NCI-H446 (cell line): ENCODE measurements at regions not wholly inside any gene's neighbourhood (a gene's known extent, or its start where the extent isn't known, plus 50 kb on each side); places are given as distances from the start of the nearest gene placed in this dataset.
A peak's percentile ranks its signal among the peaks of the same experiment; 100 is the strongest.

ENCODE experiments used
- DNase-seq, 2 experiments: peaks; one replicate each; lab custom pipeline; 2025; lab: John Stamatoyannopoulos, UW

DNA sequence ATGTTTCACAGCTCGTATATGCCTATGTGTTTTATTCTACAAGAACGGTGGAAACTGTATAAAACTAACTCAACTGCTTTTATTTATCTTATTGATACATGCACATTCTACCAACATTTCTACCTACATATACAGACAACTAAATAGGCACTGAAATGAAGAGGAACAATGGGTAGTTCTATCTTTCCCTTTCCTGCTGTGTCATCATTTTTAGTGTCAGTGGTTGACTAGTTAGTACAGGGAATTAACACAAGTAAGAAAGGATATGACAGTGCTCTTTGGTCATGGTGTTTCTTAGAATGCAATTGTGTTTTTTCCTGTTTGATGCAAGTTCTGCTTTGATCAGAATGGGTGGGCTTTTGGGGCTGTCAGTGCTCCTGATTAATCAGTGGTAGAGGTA lies 293.8 kb upstream of the CTSO start:
- no peak for DNase-seq

DNA sequence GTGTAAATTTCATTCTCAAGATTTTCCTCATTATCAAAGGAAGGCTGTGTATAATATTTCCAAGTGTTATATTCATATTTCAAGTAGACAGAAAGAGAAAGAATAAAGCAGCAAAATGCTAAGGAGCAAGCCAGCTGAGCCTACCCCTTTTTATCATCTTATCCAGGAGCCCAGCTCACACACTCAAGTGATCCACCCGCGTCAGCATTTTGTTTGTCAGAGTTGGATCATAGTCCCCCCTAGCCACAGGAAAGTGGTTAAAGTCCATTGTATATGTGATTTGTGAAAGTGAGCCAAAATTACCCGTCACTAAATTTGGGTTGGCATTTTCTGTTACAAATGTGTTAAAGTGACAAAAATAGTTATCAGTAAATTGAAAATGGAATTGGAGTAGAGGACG lies 289.3 kb upstream of the CTSO start:
- no peak for DNase-seq

DNA sequence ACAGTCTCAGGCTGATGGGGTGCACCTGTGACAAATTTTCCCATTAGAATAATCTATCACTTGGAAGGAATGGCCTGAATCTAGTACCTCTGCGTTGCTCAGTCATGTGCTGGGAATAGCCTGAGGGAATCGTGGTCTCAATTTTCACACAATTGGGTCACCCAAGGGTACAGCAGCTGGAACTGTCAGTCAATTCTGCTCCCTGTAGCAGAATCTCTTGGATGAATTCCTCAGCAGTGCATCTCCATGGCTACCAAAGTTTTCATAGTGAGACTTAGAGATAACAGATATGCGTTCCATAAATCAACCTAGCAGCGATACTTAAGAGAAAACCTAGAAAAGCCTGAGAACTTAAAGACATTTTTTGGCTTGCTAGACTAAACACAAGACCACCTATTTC lies 288.7 kb upstream of the CTSO start:
- DNase-seq, result no peak

DNA sequence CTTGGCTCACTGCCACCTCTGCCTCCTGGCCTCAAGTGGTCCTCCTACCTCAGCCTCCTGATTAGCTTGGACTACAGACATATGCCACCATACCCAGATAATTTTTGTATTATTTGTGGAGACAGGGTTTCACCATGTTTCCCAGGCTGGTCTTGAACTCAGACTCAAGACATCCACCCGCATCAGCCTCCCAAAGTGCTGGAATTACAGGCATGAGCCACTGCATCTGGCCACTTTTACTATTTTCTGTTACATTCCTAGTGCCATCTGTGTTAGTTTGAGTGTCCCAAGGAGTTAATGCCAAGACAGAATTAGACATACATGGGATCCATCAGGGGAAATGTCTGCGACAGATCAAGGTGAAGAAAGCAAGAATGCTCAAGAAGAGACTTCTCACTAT lies 288.2 kb upstream of the CTSO start:
- no peak for DNase-seq

DNA sequence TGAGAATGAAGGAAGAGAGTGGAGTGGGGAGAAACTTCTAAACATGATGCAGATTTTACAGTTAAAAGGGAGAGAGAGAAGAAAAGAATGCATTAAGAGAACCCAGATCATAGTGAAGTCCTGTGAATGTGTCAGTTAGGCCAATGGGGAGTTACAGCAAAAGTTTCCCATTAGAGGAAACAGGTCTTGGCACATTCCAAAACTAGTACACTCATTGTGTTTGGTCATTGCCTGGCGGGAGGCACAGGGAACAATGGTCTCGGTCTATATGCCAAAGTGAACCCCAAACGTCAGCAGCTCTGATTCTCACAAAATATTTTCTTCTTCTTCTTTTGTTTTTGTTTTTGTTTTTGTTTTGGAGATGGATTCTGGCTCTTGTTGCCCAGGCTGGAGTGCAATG lies 284.5 kb upstream of the CTSO start:
- DNase-seq, result no peak

DNA sequence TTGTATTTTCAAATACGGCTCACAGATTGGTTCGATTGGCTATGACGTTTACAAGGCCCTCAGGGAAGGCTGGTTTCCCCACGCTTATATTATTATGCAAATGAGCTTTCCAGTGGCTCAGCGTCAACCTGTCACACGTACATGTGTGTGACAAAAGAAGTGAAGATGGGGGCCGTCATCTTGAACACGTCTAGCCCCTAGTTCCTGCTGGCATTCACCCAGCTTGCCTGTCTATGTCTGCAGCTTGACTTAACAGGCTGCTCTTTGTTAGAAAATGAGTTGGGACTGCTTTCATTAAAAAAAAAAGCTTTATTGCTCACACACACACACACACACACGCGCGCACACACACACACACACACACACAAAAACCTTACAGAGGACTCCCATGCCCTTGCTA lies 283.6 kb upstream of the CTSO start:
- no peak for DNase-seq

DNA sequence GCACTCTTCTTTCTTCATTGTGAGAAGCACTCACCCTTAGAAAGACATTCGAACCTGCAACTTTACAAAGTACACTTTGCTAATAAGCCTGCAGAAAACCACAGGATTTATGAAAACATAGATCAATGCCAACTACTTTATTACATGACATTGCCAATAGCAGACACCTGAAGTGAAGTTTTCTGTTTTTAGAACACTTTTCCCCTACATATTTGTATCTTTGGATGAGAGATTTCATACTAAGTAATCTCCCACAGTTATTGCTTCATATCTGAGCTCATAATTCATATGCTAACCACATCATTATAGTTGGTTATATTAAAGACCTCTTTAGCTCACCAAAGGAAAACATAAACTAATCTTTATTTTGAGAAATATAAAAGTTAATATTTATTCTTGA lies 276.5 kb upstream of the CTSO start:
- no peak for DNase-seq

DNA sequence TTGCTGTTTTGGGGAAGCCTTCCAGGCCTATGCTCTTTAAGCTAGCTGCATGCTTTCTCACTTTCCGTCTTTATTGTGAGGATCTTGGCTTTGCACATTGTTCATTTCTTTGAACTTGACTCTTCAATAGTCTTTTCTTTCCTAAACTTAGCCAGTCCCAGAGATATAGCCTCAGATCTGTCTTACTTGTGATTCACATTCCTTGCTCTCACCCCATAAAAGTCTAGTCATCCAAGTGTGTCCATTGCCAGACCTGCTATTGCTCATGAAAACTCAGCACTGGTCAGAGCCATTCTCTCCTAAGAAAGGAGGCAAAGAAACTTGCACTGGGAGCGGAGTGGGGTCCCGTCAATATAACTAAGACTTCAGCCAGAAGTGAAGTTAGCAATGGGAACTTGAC lies 275.0 kb upstream of the CTSO start:
- DNase-seq, result no peak

DNA sequence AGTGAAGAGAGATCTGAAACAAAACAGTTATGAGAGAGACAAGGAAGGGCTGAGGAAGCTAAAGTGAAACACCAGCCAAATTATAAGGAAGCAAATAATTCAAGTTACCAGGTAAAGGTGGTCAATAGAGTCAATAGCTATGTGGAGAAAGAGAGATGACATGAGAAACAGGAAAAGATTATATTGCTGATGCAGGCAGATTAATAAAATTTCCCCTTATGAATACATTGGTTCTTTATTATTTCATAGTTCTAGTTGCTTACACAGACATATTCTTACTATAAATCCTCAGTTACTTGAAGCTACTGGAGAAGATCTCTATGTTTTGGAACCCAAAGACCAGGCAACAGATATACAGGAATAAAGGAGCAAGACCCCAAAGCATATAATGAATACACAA lies 273.7 kb upstream of the CTSO start:
- DNase-seq, result no peak

DNA sequence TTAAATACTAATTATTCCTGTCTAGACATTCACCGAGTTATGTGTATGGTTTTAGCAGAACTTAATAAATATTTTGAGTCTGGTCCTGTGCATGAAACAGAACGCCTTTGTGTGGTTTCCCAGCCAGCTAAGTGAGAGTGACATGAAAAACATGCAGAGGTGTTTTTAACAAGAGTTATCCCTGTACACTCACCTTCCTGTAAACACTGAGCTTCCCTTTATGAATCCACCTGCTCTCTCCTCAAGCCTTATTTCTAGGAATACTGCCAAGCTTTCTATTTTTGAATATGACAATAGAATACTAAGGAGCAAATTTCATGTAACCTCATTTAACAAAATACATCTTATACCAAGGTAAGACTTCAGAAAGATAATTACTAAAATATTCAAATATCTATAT lies 270.3 kb upstream of the CTSO start:
- no peak for DNase-seq

DNA sequence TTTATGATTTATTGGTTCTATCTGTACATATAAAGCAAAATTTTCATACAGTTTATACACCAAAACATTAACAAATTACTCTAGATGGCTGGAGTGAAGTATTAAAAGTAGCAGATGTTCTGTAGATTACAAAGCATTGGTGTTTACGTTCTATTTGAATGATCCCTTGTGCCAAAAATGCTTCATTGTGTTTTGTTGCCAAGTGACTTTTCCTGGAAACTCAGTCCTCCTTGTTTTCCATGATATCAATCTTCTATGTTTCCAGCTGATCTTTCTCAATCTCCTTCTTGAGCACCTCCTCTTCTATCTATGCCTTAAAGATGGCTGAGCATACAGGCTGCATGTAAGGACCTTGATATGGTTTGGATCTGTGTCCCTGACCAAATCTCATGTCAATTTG lies 263.6 kb upstream of the CTSO start:
- DNase-seq, result no peak

DNA sequence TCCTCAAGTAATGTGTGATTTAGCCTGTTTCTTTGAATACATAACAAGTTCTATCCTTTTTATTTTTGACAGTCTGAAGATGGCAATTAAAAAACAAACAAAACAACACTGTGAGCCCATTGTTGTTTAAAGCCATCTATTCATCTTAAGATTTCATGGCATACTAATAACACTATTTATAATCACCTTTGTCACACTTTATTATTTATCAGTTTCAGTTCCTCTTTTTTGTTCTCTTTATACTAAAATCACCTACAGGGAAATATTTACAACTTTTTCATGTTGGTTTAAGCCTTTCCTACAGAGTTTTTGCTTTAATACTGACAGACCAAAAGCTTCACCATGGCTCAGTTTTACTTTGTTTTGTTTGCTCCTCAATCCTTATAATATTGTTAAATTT lies 247.4 kb upstream of the CTSO start:
- no peak for DNase-seq

DNA sequence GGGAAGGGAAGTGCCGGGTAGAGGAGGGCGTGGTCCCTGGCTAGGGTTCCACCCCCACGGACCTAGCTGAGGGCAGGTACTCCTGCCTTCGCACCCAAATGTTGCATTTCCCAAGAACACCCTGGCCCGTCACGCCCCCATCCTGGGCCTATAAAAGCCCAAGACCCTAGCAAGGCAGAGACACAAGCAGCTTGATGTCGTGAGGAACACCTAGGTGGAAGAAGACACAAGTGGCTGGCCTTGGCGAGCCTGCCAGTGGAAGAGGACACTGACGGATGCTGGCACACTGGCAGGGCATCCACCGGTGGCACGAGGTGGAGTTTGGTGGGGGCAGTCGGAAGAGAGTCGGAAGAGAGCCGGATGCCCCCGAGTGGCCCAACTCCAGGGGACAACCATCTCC lies 244.8 kb upstream of the CTSO start:
- DNase-seq, result no peak

DNA sequence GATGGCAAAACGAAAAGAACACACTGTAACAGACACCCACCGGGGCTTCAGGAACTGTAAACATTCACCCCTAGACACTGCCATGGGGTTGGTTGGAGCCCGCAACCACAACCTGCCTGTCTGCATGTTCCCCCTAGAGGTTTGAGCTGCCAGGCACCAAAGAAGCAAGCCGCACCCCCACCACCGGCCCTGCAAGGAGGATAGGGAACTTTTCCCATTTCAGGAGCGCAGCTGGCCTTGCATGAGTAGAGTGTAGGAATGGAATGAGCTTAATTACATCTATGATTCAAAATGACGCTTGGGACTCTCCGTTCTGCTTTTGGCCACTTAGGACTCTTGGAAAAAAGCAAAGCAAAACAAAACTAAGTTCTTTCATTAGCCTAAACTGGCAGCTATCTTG lies 243.6 kb upstream of the CTSO start:
- DNase-seq, result no peak

DNA sequence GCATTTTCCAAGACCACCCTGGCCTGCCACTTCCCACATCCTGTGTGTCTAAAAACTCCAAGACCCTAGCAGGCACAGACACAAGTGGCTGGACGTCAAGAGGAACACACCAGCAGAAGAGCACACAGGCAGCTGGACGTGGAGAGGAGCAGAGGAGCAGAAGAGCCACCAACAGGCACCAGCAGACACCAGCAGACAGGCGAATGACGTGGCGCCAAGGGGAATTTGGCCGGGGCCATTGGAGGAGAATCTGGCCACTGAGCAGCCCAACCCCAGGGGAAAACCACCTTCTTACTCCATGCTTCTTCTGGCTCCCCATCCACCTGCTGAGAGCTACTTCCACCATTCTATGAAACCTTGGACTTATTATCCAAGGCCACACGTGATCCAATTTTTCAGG lies 243.1 kb upstream of the CTSO start:
- DNase-seq, result no peak

DNA sequence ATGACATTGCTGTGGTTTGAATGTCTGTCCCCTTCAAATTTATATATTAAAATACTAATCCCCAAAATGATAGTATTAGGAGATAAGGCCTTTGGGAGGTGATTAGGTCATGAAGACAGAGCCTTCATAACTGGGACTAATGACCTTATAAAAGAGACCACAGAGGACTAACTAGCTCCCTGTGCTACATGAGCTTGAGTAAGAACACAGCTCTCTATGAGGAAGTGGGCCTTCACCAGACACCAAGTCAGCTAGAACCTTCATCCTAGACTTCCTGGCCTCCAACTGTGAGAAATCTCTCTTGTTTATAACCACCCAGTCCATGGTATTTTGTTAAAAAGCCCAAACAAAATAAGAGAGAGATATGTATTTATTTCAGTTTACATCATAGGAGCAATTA lies 242.2 kb upstream of the CTSO start:
- no peak for DNase-seq

DNA sequence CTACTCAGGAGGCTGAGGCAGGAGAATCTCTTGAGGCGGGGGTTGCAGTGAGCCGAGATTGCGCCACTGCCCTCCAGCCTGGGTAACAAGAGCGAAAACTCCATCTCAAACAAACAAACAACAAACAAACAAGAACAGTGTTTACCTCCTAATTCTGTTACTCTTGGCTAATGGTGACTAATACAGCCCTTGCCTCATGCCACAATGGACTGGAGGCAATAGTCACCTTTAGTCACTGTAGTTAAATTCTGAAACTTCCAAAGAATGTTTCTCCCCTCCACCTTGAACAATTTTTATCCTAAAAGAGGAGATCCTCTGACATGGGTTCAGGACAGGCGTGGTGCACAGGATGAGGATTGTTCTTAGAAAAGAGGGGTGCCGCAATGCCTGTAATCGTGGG lies 241.2 kb upstream of the CTSO start:
- DNase-seq, result no peak

DNA sequence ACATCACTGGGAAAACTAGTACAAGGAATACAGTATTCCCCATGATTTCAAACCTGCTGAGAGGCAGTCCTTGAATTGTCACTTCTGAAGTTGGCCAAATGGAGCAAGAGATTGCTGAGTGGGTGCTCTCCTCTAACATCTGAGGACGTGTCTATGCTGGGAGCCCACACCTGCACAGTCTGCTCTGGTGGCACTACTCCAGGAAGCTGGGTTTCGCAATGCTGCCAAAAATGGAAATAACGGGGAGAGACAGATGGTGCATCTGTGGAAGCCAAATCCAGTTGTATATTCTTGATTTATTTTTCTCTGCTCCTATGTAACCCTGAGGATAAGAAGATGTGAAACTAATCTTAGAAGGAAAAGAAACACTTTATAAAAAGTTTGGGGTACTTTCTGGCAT lies 240.1 kb upstream of the CTSO start:
- peak; percentile 79 to 91 for DNase-seq

DNA sequence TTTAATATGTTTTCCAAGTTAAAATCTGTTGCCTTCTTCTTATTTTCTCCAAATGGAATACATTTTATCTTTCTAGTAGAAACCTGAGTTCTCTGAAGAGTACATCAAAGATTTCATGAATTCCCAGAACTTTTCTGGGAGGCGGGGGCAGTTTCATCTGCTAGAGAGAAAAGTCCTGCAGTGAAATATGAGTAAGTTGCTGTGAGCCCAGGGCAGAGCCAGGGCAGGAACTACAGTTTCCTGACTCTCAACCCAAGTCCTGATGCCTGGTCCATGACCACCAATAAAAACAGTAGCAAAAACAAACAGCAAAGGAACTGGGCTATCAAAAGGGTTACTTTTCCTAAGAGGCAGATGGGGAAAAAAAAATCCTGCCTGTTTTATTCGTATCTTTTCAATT lies 239.4 kb upstream of the CTSO start:
- peak in 1 of 2 experiments; percentile 7 for DNase-seq

DNA sequence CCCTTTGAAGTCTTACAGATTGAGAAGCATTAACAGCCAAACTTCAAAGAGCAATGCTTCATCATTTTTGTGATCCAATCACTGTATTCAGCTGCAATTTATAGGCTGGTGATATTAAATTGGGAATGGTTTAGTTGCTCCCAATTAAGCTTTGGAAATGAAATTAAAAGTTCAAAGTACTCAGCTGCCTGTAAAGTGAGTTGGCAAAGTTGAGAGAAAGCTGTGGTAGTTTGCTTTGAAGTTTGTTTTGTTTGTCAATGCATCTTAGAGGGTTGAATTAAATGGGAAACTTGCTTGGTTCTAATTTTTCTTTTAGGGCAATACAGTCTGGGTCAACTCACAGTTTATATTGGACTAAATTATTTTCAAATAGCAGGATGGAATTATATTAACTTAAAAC lies 238.4 kb upstream of the CTSO start:
- DNase-seq, result no peak

DNA sequence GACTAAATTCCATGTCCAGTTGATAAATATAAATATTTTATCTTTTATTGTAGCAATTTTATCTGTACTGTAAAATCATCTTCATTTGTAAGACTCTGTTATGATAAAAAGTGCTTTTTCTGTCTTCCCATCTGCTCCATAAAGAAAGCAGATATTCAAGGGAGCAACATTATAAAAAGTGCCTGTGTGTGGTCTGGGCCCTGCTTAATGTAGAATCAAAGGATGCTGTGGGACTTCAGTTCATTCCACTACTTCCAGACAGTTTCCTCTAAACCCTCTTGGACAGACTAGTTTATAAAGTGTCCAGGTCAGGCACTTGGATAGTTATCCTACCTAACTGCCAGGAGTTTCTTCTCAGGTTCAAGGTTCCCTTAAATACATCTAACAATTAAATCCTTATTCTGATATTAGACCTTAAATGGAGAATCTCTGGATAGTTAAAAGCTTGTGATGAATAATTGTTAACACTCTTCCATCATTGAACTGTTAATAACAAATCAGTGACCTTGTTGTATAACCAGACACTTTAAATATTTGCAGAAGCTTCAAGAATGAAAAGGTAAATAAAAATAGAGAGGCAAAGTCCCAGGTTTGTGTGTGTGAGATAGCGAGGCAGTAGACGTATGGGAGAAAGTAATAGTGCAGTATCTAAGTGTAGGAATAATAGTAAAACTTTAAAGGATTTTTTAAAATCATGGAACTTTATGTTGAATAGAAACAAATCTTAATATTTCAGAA lies 237.5 kb upstream of the CTSO start:
- no peak for DNase-seq

DNA sequence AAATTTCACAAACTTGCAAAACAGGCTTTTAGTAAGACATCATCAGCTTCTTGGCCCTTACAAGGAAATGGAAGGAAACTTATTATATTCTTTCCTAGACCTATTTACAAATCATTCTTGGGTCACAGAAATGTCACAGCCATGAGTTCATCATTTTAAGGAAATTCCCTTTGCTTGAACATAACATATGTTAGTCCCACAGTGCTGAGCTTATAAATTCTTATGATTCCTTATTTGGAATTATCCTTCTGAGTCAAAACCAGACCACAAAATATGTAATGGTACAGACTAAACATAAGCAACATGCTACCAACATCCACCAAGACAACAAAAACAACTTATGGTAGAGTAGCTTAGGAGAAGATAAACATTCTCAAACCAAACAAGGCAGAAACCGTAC lies 236.9 kb upstream of the CTSO start:
- no peak for DNase-seq

DNA sequence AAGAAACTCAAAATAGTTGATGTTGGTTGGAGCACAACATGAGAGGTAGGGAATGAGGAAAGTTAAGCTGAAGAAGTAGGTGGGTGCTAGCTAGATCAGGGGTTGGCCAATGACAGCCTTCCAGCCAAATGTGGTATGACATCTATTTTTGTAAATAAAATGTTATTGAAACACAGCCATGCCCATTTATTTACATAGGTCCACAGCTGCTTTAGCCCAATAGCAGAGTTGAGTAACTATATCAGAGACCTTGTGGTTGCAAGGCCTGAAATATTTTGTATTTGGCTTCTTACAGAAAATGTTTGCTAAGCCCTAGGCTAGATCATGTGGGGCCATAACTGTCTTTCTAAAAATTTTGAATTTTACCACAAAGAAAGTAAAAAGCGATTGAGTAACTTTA lies 234.9 kb upstream of the CTSO start:
- DNase-seq, result no peak

DNA sequence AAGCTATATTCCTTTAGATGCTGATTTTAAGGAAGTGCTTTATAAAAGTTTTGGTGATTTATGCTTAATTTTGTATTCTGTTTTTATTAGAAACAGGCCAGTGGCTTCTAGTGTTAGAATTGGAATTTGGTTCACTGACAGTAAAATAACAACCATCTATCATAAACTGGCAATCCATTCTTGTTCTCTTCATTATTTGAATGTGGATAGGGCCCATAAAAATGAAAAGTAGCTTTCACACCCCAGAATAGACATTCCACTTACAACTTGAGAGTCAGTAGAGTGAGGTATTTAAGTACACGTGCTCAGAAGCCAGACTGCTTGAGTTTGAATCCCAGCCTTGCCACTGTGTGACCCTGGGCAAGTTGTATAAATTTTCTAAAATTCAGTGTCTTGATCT lies 232.4 kb upstream of the CTSO start:
- no peak for DNase-seq
